ENCODE measurements at regions not wholly inside any gene's neighbourhood (a gene's known extent, or its start where the extent isn't known, plus 50 kb on each side); places are given as distances from the start of the nearest gene placed in this dataset.

DNA sequence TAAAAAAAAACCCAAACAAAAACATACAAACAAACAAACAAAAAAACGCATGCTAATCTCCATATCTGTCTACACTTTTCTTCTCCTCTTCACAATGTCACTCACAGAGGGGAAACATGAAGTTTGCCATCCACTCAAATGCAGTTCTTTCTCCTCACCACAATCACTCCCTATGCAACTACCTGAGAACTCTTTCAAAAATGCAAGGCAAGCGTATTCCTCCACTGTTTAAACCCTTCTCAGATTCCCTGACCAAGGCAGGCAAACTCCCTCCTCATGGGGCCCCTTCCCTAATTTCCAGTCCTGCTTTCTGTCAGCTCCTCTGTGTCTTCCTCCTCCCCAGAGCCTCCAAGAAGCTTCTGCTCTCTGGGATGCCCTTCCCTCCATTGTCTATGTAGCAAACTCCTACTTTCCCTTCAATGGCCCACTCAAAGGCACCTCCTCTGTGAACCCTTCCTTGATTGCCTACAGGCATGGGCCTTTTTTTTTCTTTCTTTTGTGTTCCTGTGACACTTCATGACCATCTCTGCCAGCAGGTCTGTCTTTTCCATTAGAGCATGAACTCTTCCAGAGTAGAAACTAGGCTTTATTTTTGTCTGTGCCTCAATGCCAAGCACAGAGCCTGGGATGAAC is 143.8 kb upstream of the SLC1A4 start:
- Histone ChIP-seq H3K18ac (ENCODE audit: insufficient read length, low read depth, low read length) (no peak overlapping the region), H3K9me3 (ENCODE audit: control insufficient read depth, low read depth, low read length) (no peaks in the 10 kb centered on the region), H2BK20ac (ENCODE audit: low read depth, low read length, poor library complexity, severe bottlenecking) (no peak overlapping the region), H4K5ac (ENCODE audit: insufficient read length, low read depth, low read length) (no peak overlapping the region), H3T11ph (ENCODE audit: low read length) (no peak overlapping the region), H2AK5ac (ENCODE audit: insufficient read length, low read length) (no peak overlapping the region), H2BK5ac (ENCODE audit: insufficient read length, low read length) (no peak overlapping the region), H3K79me1 (ENCODE audit: insufficient read depth, low read depth, low read length, poor library complexity, severe bottlenecking) (no peaks in the 10 kb centered on the region), H2BK12ac (ENCODE audit: insufficient read length, low read depth, low read length) (no peak overlapping the region), H3K27me3 (ENCODE audit: insufficient read depth, low read length) (no peaks in the 10 kb centered on the region), H3K56ac (ENCODE audit: insufficient read length, low read depth, low read length) (no peak overlapping the region), H2BK15ac (ENCODE audit: low read depth, low read length) (no peak overlapping the region), H3K23me2 (ENCODE audit: insufficient read length, low read depth, low read length, poor library complexity, severe bottlenecking) (no peaks in the 10 kb centered on the region), H3K4ac (ENCODE audit: low read depth, low read length) (no peak overlapping the region), H3K27ac (ENCODE audit: insufficient read length, low read depth, low read length) (no peak overlapping the region), H4K91ac (ENCODE audit: insufficient read length, low read depth, low read length) (no peak overlapping the region), H2AFZ (ENCODE audit: low read length) (no peak overlapping the region), H3K9ac (ENCODE audit: extremely low read depth, insufficient read length, low read length) (no peak overlapping the region), H4K20me1 (ENCODE audit: control insufficient read depth, insufficient read depth, insufficient read length) (no peaks in the 10 kb centered on the region), H3K23ac (ENCODE audit: insufficient read length, low read depth, low read length) (no peak overlapping the region), H3K14ac (ENCODE audit: insufficient read depth, low read length) (no peak overlapping the region), H3K4me2 (ENCODE audit: insufficient read depth, insufficient read length, low read length) (no peak overlapping the region), H4K8ac (replicated peaks; ENCODE audit: insufficient read length, low read depth, low read length) (no peak overlapping the region), H3K4me1 (ENCODE audit: insufficient read depth, low read length) (no peaks in the 10 kb centered on the region), H3K79me2 (ENCODE audit: insufficient read depth, low read length) (no peaks in the 10 kb centered on the region), H2BK120ac (ENCODE audit: low read depth, low read length, poor library complexity, severe bottlenecking) (no peak overlapping the region)
- TF ChIP-seq, protein P1, sequence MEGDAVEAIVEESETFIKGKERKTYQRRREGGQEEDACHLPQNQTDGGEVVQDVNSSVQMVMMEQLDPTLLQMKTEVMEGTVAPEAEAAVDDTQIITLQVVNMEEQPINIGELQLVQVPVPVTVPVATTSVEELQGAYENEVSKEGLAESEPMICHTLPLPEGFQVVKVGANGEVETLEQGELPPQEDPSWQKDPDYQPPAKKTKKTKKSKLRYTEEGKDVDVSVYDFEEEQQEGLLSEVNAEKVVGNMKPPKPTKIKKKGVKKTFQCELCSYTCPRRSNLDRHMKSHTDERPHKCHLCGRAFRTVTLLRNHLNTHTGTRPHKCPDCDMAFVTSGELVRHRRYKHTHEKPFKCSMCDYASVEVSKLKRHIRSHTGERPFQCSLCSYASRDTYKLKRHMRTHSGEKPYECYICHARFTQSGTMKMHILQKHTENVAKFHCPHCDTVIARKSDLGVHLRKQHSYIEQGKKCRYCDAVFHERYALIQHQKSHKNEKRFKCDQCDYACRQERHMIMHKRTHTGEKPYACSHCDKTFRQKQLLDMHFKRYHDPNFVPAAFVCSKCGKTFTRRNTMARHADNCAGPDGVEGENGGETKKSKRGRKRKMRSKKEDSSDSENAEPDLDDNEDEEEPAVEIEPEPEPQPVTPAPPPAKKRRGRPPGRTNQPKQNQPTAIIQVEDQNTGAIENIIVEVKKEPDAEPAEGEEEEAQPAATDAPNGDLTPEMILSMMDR (conservative IDR thresholded peaks at IDR 0.05): no peak
- peak overlapping the region in 1 of 3 experiments; percentile 39; a peak in 2 of 7 replicates for H3K27ac Mint-ChIP-seq
- peaks cover 4% of the 10 kb centered on the region for H3K27me3 Mint-ChIP-seq (ENCODE audit: low read depth)
- peaks cover 25 to 28% of the 10 kb centered on the region in 2 experiments for H3K4me1 Mint-ChIP-seq
- H3K4me3 Mint-ChIP-seq: no peak overlapping the region
- DNase-seq: no peak
- 100% methylated on average over 1 of the region's 2 CpGs for WGBS (ENCODE audit: extremely low coverage, insufficient read length, low lambda C conversion rate)
- H3K36me3 Mint-ChIP-seq (ENCODE audit: insufficient read depth in 1 of 3, low read depth in 3 of 3): no peaks in the 10 kb centered on the region
- H3K9me3 Mint-ChIP-seq: peaks cover 0 to 2% of the 10 kb centered on the region in 2 experiments; a peak in 1 of 5 replicates

Measured in H9 (cell line).